ENCODE measurements at regions not wholly inside any gene's neighbourhood (a gene's known extent, or its start where the extent isn't known, plus 50 kb on each side); places are given as distances from the start of the nearest gene placed in this dataset.

DNA sequence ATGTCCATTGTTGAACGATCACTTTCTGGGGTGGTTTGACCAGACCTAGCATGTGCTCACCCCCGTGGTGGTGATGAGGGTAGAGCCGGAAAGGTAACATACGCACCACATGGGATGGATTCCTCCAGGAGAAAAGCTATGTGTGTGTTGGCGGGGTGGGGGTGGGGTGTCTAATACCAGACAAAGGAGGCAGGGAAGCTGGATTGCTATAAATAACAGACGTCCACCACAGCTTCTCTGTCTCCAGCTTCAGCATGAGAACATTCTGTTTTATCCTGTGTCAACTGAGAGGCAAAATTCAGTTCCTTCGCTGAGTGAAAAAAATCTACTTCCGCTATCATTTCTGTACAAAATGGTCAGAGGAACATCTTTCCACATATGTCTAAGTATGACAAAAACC lies 151.0 kb downstream of the PCSK1 start:
- DNase-seq = no peak

DNA sequence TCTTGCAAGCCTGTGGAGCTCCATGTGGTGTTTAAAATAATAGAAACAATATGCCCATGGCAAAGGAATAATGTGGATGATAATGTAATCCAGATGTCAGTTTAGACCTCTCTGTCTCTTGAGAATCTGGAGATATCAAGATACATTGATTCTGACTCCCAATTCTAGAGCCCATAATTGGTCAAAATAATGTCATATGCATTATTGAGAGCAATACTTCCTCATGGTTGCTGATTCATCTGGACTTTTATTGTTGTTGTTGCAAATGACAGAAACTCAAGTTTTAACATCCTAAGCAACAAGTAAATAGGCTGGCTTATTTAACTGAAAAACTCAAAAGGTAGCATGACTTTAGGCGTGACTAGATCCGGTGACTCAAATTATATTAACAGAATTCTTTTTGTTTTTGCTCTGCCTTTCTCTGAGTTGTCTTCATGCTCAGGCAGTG lies 152.1 kb downstream of the PCSK1 start:
- no peak for DNase-seq

DNA sequence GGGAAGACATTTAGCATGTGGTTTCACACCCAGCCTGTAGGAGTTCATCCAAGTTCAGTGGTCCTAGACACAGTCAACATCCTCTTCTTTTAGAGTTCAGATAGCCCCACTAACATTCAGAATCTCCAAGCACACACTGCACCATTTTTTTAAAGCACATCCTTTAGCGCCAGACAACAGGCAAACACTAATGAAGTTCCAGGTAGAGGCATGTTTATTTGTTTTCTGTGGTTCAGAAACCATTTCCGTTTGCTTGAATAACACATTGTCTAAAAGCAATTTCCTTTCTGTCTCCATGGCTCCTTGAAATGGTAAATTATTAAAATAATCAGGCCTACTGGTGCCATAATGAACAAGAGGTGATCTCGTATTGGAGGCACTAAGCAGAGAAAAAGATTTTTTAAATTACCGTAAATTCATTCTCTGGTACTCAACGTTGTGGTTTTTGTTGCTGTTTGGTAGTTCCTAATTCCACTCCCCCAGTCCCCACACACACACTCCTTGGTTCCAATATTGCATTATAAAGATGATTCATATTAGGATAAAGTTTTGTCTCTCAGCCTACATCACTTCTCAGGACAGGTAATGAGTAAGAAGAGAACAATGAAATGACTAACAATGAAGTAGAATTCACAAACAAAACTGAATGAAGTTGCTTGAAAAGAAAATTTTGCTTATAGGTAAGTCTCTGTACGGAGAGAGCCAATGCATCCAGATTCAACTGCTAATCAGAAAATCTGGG lies 153.1 kb downstream of the PCSK1 start:
- no peak for DNase-seq

DNA sequence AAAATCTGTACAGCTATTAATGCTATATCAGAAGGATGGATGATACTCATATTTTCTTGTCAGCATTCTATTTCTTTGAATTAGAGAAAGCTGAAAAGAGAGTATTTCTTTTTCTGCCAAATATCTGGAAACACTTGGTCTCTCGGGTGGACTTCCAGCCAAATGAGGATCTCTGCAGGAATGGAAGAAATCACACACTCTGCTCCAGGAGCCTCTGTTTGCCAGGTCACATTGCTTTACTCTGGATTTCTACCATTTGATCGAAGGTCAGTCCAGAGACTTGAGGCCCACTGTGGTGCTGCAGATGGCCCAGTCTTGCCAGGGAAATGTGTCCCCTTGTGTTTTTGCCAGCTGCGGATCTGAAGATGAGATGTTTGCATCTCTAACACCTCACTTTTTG lies 154.1 kb downstream of the PCSK1 start:
- no peak for DNase-seq

DNA sequence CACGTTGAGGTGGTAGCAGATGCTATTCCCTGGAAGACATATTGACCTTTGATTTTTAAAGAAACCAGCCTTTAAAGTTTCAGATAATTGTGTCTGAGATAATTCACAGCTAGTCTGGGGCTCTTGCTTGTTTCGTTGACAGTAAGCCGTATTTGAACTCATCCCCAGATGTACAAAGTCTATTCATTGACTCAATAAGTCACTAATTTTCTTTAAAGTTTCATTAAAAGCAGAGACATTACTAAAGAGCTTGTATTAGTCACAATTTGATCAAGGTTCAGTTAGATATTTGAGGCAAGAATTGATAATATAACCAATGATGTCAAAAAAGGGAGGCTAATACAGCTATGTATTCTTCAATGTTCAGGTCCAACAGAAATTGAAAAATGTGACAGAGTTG lies 158.0 kb downstream of the PCSK1 start:
- no peak for DNase-seq

DNA sequence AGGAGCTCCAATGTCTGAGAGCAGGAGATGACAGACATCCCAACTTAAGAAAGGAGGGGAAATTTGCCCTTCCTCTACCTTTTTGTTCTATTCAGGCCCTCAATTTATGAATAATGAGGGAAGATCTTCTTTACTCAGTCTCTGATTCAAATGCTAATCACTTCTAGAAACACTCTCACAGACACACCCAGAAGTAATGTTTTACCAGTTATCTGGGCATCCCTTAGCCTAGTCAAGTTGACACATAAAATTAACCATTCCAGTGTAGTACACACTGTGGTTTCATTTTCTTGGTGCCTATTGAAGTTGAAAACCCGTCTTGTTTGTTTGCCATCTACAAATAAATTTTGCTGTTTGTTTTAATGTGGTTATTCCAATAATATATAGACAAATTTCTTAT lies 167.6 kb downstream of the PCSK1 start:
- DNase-seq = no peak

DNA sequence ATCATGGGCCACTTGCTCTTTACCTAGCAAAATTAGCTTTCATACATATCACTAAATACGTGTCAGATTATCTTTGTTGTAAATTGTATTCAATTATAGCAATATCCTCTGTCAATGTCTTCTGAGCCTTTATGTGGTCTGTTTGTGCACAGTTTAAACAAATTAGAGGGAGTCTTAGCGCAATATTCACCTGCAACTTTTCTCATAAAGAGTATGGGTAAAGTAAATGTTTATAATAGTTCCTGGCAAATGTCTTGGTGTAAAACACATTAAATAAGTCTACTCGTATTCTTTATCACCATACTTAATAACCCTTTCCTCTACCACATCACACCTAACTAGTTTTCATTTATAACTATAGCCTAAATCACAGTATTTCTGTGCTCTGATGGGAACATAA lies 169.0 kb downstream of the PCSK1 start:
- DNase-seq = no peak

DNA sequence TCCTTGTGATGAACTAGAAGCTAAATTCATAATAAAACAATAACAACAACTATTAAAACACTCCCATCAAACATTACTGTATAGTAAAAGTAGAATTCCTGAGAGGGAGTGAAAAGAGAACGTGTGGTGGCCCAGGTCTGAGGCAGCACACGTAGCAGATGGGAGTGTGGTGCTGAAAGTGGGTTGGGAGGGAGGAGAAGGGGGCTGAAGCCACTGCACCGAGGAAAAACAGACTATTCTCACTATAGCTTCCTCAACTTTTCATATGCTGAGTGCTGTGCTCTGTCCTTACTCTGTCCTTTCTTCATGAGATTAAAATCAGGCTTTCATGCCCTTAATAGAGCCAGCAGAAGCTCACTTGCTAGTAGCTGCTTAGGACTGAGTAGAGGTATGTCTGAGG lies 170.9 kb downstream of the PCSK1 start:
- DNase-seq = no peak

DNA sequence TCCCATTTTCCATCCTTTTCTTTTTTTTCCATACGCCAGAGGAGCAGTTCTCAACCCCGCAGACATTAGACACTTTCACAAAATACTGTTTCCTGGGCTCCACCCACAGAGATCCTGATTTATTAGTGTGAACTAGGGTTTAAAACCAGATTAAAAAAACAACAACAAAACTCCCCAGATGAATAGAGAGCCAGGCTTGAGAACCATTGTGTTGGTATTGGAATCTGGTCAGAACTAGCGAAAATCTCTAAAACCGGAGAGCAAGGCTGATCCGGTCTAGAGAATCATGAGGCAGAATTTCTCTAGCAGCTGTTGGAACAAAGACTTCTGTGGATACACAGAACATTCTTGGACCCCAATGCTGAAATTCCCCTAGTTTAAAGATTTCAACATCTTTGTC lies 173.0 kb downstream of the PCSK1 start:
- no peak for DNase-seq

DNA sequence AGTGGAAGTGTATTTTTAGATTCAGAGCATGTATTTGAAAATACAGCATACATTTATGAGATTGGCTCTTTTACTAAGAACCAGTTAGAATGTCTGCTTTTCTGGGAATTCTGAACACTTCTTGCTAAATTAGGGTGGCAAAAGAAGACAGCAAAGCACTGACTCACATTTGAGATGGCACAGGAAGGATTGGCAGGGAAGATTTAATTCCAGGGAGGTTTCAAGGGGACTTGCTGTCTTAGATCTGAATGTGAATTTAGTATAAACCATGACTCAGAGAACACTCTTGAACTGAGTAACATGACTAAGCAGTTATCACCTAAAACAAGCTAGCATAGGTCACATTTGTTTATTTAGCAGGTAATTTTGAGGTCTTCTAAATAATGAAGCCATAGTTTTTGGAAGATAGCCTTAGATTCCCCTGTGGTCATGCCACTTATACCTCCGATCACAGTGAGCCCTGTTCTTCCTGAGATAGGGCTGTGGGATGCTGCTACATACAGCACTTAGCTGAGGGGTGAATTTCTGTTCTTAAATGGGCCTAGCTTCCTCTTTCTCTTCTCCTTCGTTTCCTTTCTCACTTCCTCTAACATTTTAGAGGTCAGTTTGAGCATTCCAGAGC lies 173.8 kb downstream of the PCSK1 start:
- peak; percentile 26 for DNase-seq

DNA sequence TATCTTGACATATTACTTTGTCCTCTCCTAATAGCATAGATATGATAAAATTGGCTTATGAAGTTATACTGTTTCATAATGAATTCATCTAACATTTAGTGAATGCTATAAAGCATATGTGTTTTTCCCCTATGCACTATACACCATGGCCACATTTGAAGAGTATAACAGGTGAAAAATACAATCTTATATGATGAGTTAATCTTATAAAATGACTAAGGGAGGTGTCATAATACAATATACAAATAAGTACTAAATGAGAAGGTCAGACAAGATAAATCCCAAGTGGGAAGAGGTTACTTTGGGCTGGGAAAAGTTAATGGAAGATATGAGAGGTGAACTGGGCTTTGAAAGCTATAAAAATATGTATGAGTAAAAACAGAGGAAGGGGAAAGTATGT lies 174.4 kb downstream of the PCSK1 start:
- no peak for DNase-seq

DNA sequence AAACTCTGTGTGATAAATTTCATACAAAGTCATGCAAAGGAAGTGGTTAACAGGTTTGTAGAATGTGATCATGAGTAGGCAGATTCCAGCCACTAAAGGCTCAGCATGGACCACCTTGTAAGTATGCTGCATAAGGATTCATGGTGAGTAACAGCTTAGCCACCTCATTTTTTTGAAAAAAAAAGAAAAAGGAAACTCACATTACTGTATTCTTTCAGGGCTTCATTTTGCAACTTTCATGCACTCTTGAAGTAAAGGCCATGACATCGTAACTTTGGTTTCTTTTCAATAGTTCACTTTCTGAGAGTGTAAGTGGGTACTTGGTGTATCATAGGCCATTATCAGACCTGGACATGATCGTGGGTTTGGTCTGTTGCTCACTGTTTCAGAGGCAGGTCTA lies 175.1 kb downstream of the PCSK1 start:
- no peak for DNase-seq

DNA sequence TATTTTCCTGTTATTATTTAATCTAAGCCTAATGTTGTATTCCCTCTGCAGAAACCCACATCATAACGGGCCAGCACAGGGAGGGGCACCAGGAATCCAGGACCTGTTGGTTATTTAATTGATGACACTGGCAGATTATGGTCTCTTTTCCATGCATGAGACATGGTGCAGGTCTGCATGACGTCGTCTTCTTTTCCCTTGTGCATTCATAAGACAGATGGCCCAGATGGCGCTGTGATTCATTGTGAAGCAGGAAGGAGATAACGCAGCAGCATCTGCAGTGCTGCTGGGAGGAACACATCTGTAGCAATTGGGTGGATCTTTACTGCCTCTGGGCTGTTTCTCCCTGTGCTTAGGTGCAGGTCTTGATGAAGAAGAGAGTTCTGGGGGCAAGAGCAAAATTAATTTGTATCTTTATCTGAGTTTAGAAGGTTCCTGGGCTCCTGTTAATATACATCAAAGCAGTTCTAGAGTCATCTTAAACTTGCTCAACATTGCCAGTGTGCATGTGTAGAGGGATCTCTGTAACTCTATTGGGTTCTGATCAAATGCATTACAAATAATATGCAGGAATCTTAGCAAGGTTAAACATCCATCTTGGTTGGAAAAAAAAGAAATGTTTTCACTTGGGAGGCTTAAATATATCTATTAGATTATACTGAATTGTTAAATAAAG lies 176.1 kb downstream of the PCSK1 start:
- no peak for DNase-seq

DNA sequence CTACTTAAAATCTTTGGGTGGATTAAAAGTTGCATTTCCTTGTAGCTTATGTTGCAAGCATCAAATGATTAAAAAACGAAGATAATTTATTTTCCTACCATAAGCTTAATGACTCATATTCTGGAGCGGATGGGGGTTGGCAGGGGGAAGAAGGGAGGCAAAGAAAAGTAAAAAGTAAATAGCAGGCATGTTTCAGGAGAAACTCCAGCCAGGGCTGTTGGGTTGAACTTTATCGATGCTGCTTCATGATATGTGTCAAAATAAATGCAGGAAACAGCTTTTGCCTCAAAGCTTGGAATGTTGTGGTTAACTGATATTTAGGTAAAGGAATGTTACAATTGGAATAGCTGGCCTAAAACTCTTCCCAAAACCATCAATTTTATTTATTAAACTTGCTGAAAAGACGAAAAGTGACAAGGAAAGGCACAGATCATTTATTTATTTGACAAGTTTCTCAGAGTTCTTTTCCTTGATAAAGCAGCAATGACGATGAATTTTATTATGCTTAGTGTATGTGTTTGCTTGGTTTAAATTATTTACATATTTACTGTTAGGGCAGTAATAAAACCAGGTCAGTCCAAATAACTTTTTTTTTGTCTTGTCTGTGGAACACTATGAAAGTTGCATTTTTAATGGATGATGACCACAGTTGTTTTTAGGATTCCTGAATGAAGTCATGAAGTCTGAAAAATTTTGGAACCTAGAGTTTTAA lies 177.9 kb downstream of the PCSK1 start:
- no peak for DNase-seq

DNA sequence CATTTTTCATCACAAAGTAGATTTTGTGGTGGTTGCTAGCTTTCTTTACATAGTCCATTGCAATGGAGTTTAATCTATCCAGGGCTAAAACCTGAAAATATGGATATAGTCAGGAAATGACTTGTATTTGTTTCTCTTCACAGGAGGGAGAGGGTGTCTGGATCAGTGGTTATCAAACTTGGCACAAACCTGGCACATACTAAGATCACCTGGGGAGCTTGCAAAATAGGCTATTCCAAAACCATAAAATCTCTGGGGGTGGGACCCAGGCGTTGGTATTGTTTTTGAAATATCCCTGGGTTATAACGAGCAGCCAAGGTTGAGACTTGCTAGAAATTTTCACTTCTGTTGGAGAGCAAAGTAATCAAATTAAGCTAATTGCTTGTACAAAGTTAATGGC lies 179.9 kb downstream of the PCSK1 start:
- DNase-seq = no peak

DNA sequence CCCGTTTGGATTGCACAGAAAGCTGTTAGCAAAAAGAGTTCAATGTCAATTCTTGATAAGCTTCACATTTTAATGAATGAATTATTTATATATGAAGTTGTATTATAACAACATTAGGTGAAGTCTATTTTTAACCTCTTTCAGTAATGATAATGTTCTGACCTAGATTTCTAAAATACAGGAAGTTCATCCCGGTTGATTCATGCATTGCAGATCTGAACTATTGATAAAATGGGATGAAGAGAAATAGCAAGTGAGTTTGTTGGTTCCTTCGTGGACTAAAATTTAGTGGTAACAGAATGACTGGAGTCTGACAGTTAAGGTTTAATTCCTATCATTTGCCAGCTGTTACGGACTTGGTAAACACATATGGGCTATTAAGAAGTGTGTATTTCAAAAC lies 180.5 kb downstream of the PCSK1 start:
- no peak for DNase-seq

DNA sequence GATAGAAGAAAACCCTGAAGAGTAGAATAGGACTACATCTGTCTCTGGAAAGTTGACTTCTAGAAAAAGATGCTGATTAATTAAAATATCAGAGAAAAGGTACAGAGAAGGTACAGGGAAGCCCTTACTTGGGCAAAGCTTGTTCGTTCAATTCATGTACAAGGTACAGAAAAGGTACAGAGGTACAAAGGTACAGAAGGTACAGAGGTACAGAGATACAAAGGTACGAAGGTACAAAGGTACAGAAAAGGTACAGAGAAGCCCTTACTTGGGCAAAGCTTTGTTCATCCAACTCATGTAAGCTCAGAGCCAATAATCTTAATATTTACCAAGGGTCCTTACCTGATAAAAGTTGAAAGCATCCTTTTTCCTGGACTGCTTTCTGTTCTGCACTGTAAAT lies 182.3 kb downstream of the PCSK1 start:
- no peak for DNase-seq

DNA sequence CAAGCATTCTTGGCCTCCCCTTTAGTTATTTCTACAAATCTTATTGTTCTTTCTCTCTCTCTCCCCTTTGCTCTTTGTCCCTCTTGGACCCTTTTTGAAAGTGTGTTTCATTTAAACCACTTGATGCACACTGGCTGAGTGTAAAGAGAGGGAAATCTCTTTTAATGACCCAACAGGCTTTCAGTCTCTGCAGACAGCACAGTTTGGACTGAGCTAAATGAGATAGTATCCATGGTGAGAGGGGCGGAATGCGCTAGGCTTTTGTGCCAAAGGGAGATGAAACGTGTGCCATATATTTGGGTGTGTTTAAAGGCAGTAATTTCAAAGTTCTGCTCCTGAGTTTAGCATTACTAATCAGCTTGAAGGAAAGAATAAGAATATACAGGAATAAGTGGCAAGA lies 184.9 kb downstream of the PCSK1 start:
- DNase-seq = no peak

DNA sequence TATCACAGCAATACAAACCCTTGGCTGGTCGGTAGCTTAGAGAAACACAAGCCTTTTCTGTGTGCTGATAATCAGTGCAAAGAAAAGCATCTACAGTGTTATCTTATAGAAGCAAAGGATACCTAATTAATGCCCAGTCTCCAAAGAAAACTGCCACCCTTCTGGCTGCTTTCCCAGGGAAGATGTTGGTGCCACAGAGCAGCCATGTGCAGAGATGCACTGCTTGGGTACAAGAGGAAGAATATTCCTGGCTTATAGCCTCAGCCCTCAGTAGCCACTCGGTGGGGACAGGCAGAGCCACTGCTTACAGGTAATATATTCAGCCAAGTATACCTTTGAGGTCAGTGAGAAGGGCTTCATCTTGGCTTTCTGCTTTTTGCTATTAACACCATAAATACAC lies 185.3 kb downstream of the PCSK1 start:
- DNase-seq = no peak

DNA sequence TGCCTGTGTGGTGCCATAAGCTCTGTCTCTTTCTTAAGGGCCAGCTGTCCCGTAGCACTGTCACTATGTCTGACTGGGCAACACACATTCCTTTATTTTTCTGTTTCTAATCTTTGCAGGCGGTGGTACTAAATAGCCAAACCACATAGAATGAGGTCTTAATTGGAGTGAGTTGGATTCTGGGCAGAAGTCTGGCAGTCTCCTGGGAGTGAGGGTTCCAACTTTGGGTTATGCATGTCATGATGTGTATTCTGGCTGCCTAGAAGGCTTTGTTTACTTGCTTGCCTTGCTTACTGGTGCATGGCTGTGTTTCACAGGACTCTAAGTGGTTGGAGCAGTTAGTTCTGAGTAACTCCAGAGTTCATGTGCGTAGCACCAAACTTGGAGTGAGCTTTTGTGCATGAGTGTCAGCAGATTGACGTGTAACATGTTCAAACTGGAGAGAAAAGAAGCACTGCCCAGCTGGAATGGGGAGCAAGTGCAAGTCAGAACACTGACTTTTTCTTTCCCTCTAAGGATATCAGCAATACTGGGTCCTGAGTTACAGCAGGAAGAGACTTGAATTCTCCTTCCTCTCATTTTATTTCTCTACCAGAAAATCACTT lies 185.8 kb downstream of the PCSK1 start:
- no peak for DNase-seq

DNA sequence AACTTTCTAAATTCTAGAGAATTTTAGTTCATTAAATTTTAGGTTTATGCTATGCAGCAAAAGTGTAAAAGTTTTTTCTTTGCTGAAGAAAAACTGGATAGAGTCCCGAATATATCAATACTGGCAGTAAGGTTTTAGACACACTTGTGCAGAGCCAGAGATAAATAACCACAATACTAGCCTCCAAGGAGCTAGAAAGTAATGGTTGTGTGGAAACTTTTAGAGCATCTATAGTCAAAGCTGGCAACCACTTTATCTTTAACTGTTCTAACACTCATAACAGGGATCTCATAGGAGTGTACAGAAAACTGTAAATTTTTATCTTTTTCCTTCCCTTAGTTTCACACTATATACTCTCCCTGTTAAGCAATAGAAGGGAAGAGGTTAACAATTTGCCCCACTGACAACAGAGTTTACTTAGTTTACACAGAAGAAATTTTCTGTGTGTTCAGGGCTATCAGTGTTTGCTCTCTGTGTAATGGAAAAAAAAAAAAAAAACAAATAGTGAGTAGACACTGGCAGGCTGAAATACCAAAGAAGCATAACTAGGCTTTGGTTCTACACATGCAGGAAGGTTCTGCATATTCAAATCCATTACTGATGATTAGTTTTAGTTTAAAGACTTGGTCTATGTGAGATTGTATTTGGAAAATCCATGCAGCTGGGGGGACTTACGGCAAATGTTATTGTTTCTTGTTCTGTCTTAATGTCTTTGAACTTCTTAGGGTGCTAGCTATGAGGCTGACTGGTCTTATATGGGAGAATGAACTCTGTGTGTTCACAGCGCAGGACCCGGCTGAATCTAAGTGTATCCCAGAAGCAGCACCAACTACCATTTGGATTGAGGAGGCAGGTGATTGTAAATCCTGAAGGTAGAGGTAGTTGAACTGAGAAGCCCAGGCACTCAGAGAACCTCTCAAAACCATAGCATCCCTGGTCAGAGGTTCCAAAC lies 187.6 kb downstream of the PCSK1 start:
- DNase-seq = no peak

DNA sequence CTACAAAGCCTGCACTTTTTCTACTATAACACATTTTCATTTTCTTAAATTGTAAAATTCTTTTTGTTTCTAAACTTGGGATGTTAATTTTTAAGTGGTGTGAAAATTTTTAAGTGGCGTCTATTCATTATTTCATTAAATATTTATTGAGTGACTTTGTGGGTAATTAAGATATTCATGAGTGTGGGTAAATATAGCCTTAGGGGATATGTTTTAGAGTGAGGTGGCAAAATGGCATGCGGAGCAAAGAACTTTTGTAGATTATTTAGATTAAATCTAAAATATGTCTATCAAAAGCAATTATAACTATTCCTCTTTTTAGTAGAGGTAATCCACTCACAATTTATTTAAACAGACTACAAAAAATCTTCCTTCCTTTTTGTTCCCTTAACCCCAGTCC lies 188.4 kb downstream of the PCSK1 start:
- no peak for DNase-seq

Data from GDM1 (cell line).